Endodermal cell (in vitro differentiated cells): ENCODE measurements at regions not wholly inside any gene's neighbourhood (a gene's known extent, or its start where the extent isn't known, plus 50 kb on each side); places are given as distances from the start of the nearest gene placed in this dataset.

Experiments
- DNase-seq: peaks from one replicate; pipeline ENCODE4 v3.0.0-alpha.2; 2017
- H3K27ac ChIP-seq: 2 replicates; pipeline ENCODE4 v1.5.1; 2013; ENCODE audit warnings: mild to moderate bottlenecking, low read depth, low read length, moderate library complexity
- H3K27me3 ChIP-seq: 2 replicates; pipeline ENCODE4 v1.6.1; 2013; ENCODE audit warnings: mild to moderate bottlenecking, low read length, moderate library complexity; ENCODE audit not compliant: insufficient read depth, control insufficient read depth, poor library complexity, severe bottlenecking
- H3K36me3 ChIP-seq: 2 replicates; pipeline ENCODE4 v1.7.0; 2013; ENCODE audit warnings: mild to moderate bottlenecking, low read length, moderate library complexity; ENCODE audit not compliant: control insufficient read depth, insufficient read depth
- H3K4me1 ChIP-seq: one replicate; pipeline ENCODE4 v1.7.0; 2013; ENCODE audit warnings: low read length; ENCODE audit not compliant: control insufficient read depth, insufficient read depth
- H3K4me3 ChIP-seq: 2 replicates; pipeline ENCODE4 v1.5.1; 2013; ENCODE audit warnings: mild to moderate bottlenecking, low read length, moderate library complexity
- H3K9ac ChIP-seq: 2 replicates; pipeline ENCODE4 v1.6.1; 2013; ENCODE audit warnings: mild to moderate bottlenecking, low read length, moderate library complexity; ENCODE audit not compliant: poor library complexity, severe bottlenecking; ENCODE audit errors: extremely low read depth
- H3K9me3 ChIP-seq: 2 replicates; pipeline ENCODE4 v1.6.1; 2013; ENCODE audit warnings: mild to moderate bottlenecking, low read length, moderate library complexity; ENCODE audit not compliant: control insufficient read depth
- H3K27ac Mint-ChIP-seq: 2 replicates; pipeline ENCODE4 v1.8.0; 2020; ENCODE audit warnings: mixed read lengths
- H3K27me3 Mint-ChIP-seq: 2 replicates; pipeline ENCODE4 v1.8.0; 2021; ENCODE audit warnings: mild to moderate bottlenecking, mixed read lengths; ENCODE audit not compliant: insufficient read depth
- H3K36me3 Mint-ChIP-seq: 2 replicates; pipeline ENCODE4 v1.8.0; 2020; ENCODE audit warnings: low read depth, mixed read lengths
- H3K4me1 Mint-ChIP-seq: 2 replicates; pipeline ENCODE4 v1.8.0; 2020; ENCODE audit warnings: mixed read lengths
- H3K4me3 Mint-ChIP-seq: 2 replicates; pipeline ENCODE4 v1.8.0; 2020; ENCODE audit warnings: mild to moderate bottlenecking, moderate library complexity, mixed read lengths
- H3K9me3 Mint-ChIP-seq: 2 replicates; pipeline ENCODE4 v1.8.0; 2020; ENCODE audit warnings: mild to moderate bottlenecking, mixed read lengths
- CTCF ChIP-seq: fragments of 200-600 bp; sonication (generic); conservative IDR thresholded peaks from 2 replicates; pipeline ENCODE4 v1.5.0; 2021; ENCODE audit warnings: antibody characterized with exemption, mild to moderate bottlenecking
- WGBS, 2 experiments: methylation state at CpG; one replicate each; pipeline versions ENCODE4 v1.1.5 to v1.1.7; 2013; ENCODE audit warnings: missing lambda C conversion rate in 2 of 2, mixed read lengths in 1 of 2; ENCODE audit not compliant: insufficient coverage in 1 of 2, insufficient read length in 1 of 2; 5-methylcytosine and 5-hydroxymethylcytosine counted together

- Mint-ChIP-seq H3K36me3 (no peaks in the 10 kb centered on the region), H3K4me3 (no peak overlapping the region), H3K27me3 (no peaks in the 10 kb centered on the region), H3K9me3 (no peaks in the 10 kb centered on the region), H3K27ac (no peak overlapping the region), H3K4me1 (no peaks in the 10 kb centered on the region)
- TF ChIP-seq CTCF: no peak
- no peak for DNase-seq
- peaks cover 3% of the 10 kb centered on the region for H3K9me3 ChIP-seq
- H3K27ac ChIP-seq: no peak overlapping the region
- H3K4me3 ChIP-seq: no peak overlapping the region
- H3K27me3 ChIP-seq: no peaks in the 10 kb centered on the region
- no peaks in the 10 kb centered on the region for H3K4me1 ChIP-seq
- H3K36me3 ChIP-seq: no peaks in the 10 kb centered on the region
- H3K9ac ChIP-seq: no peak overlapping the region
- 89% methylated on average over 2 of the region's 2 CpGs; no CpG with 5 or more reads in 1 of the 2 experiments for WGBS, 2 experiments
Measured at GRCh38 chr6:115706981-115707380, 353.7 kb downstream of the FRK start.

GRCh38 chr6:115706324-115706723 lies 354.4 kb downstream of the FRK start:
- DNase-seq: no peak
- no peaks in the 10 kb centered on the region for H3K36me3 ChIP-seq
- H3K4me1 ChIP-seq: no peaks in the 10 kb centered on the region
- H3K4me3 ChIP-seq: no peak overlapping the region
- TF ChIP-seq CTCF: no peak
- peaks cover 3% of the 10 kb centered on the region for H3K9me3 ChIP-seq
- Mint-ChIP-seq H3K36me3 (no peaks in the 10 kb centered on the region), H3K27me3 (no peaks in the 10 kb centered on the region), H3K4me3 (no peak overlapping the region), H3K4me1 (no peaks in the 10 kb centered on the region), H3K27ac (no peak overlapping the region), H3K9me3 (no peaks in the 10 kb centered on the region)
- H3K27ac ChIP-seq: no peak overlapping the region
- no peak overlapping the region for H3K9ac ChIP-seq
- no peaks in the 10 kb centered on the region for H3K27me3 ChIP-seq

- no peaks in the 10 kb centered on the region for H3K36me3 ChIP-seq
- Mint-ChIP-seq H3K4me3 (no peak overlapping the region), H3K4me1 (no peaks in the 10 kb centered on the region), H3K27ac (no peak overlapping the region), H3K9me3 (no peaks in the 10 kb centered on the region), H3K36me3 (no peaks in the 10 kb centered on the region), H3K27me3 (no peaks in the 10 kb centered on the region)
- H3K27ac ChIP-seq: no peak overlapping the region
- no peaks in the 10 kb centered on the region for H3K27me3 ChIP-seq
- H3K4me3 ChIP-seq: no peak overlapping the region
- 91 to 100% methylated on average over 3 of the region's 3 CpGs for WGBS, 2 experiments
- TF ChIP-seq CTCF: no peak
- no peaks in the 10 kb centered on the region for H3K4me1 ChIP-seq
- DNase-seq: no peak
- no peak overlapping the region for H3K9ac ChIP-seq
- H3K9me3 ChIP-seq: peaks cover 3% of the 10 kb centered on the region
Measured at GRCh38 chr6:115704028-115704427, 356.7 kb downstream of the FRK start.
